ENCODE measurements at regions not wholly inside any gene's neighbourhood (a gene's known extent, or its start where the extent isn't known, plus 50 kb on each side); places are given as distances from the start of the nearest gene placed in this dataset.

DNA sequence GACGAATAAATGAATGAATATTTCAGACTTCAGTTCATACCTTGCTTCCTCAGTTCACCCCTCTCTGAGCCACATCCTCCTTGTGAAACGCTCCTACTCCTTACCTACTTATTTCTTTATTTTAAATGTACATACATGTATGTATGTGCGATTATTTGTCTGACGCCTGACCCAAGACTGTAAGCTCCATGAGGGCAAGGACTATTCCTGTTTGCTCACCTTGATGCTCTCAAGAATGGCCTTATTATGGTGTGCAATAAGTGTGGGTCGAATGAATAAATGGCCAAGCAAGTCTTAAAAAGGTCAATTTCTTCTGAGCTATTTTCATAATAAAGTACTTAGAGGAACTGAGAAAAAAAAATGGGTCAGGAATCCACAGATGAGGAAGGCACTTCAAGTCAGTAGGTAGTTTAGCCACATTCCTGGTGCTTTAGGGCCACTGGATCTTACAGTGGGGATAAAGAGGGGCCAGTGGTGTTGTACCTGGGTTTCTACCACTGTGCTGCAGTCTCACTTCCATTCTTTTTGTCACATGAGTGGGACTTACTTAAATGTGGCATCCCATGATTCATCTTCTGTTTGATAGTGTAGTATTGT, 74.7 kb downstream of the SDC1 start:
- no peak for DNase-seq

DNA sequence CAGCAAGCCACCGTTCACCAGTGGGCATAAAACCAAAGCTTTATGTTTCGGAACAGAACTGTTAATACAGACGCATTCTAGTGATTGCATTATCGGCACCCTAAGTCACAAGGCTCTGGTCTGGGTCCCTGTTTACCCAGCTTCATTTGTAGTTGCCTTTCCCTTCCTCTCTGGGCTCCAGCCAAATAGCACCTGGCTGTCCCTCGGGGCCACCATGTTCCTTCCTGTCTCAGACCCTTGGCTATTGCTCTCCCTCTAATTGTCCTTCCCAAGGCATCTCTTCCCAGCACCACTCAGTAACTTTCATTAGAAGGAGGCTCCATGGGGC, 75.3 kb downstream of the SDC1 start:
- no peak for DNase-seq

DNA sequence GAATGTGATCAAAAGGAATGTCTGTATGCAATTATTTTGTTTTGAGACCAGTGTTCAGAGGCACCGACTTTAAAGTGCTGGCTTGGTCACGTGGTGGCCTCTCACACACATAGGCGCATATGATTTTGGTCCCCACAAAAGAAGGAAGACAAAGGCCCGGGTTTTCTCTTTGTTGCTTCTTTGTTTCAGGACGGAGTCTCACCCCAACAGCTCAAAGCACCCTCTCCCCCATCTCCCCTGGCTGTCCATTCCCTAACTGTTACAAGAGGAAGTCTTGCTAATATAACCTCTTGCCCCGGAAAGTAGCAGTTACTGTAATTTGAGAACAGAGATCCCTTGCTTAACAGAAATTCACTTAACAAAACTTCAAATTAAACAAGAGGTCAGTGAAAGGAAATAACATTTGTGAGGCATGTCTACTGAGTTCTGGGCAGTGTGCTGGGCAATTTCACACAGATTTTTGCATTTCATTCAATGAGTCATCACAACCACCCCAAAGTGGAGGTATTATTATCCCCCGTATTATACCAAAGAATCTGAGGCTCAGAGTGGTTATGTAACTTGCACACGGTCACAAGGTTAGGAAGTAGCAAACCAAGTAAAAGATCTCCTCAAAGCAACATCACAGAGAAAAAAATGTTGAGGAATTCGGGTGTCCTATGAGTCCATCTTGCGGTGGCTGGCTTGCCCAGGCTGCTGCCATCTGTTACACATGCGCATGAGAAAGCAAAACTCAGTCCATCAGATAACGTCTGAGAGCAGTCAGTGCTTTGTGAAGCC, 75.8 kb downstream of the SDC1 start:
- DNase-seq: no peak

DNA sequence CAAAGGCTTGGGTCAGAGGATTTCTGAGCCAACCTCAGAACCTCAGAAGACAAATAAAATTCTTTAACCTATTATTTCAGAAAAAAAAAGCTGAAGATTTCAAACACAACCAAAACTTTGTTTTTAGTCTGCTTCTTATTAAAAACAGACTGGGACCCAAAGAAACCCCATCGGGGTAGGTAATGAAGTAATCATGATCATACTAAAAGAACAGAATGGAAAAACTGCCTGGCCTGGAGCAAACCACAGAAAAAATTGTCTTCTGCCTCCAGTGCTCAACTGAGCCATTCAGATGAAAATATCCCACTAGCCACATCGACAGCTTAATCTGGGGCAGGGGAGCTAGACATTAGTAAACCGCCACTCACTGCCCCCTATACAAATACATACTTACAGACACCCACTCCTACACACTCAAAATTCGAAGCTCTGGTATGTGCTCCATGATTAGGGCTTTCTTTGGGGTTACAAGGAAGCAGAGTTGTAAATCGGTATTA, 76.5 kb downstream of the SDC1 start:
- no peak for DNase-seq

DNA sequence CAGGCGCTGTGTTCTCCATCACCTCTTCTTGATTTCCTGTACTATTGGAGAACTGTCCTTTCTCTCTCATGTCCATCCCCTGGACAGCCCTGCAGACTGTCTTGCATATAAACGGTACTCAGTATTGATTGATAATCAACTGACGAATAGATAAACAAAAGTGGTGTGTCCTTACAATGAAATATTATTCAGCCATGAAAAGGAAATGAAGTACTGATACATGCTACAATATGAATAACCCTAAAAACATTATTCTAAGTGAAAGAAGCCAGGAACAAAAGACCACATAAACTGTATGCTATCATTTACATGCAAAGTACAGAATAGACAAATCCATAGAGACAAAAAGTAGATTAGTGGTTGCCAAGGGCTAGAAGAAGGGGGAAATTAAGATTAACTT, 77.6 kb downstream of the SDC1 start:
- no peak for DNase-seq

DNA sequence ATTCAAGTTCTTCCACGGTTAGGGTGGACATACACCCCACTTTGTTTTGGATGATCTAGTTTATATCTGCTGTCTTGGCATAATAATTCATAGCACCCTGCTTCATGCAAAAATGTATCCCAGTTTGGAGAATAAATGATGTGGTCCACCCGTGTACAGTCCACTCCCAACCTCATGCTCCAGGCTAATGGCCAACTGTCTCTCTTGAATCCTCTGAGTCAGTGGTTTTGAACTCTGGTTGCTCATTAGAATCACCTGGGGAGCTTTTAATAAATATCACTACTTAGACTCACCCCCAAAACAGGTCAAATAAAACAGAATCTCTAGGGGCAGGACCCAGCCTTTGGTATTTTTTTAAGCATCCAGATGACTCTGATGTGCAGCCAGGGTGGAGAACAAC, 78.5 kb downstream of the SDC1 start:
- DNase-seq: no peak

DNA sequence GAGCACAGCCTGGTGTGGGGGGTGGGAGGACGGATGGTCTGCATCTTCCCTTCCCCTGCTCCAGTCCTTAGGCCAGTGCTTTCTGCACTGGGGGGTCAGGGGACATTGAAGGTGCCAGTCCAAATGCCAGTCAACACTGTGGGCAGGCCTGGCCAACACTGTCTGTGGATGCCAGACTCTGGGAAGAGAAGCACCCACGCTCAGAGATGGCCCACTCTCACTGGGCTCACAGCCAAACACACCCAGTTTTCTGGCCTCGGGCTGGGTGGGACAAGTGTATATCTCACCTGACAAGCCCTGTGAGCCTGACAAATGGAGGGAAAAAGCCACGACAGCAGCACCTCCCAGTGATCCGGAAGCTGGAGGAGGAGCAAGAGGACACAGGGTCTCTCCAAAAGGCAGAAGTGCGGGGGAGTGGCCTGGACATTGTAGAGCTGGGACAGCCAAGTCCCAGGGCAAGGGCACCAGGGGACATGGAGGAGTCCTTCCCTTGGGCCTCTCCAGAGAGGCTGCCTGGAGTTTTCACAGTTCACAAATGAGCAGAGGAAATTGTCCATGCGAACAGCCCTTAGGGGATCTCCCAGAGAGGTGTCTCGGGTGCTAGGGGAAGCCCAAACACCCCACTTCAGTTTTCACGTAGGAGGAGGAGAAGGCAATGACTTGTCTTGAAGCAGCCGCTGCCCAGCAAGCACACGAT, 79.3 kb downstream of the SDC1 start:
- no peak for DNase-seq

DNA sequence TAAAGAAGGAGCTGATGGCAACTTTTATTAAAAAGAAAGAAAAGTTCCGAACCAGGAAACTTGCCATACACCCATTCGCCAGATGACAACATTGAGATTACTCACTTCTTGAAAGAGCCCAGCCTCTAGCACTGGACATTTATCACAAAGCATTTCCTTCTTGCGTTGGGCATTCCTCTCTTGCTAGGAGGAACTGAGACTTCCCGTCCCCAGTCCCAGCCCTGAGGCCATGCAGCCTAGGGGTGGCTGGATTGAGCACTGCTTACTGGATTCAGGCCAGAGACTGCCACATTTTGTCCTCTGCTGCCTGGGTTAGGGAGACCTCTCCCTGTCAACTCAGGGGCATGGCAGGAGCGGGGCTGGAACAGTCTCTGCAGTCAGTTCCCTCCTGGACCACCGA, 80.1 kb downstream of the SDC1 start:
- no peak for DNase-seq

DNA sequence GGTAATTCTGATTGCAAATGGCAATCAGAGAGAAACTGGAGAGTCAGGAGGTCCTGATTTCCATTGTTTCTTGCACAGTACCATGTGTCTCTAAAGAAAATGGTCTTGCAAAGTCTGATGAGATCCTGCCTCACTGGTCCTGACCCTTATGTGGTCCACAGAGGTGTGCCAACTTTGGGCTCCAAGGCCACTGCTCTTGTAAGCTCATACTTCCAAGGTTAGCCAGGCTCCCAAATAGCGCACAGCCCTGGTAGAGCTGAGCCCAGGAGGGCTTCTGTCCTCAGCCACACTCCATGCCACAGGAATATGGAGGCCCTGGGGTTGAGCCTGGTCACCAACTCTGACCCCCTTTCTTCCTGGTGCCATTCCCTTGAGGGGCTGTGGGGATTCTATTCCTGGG, 80.7 kb downstream of the SDC1 start:
- DNase-seq: no peak

DNA sequence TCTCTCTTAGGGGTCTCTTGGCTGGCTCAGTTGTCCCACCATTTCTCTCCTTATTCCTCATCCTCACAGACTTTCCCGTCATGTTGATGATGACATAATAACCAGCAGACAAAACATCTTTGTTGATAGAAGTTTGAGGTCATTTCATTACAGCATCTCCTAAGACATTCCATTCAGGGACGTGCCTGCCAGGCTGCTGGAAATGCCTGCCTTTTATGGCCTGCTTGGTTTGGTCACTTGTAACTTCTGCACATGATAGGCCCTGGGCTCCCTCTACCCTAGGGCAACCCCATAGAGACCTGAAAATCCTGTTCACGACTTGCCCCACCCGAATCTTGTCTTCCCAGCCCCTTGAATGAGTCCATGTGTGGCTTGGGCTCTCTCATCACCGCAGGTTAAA, 81.7 kb downstream of the SDC1 start:
- no peak for DNase-seq

DNA sequence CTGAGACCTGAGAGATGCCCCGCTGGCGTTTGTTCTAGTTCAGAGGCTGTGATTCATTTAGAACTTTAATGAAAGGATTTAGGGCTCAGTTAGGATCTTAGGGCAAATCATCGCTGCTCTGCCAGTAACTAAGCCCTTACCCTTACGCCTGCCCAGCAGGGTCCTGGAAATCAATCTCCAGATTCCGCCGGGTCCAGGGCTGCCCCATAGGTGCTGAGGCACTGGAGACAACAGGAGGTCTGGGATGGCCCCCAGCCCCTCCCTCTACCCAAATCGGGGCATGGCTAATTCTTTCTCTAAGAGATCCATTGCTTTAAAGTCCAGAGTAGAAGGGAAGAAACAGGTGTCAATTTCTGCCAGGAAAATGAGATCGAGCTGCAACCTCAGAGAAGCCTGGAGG, 83.1 kb downstream of the SDC1 start:
- DNase-seq: no peak

DNA sequence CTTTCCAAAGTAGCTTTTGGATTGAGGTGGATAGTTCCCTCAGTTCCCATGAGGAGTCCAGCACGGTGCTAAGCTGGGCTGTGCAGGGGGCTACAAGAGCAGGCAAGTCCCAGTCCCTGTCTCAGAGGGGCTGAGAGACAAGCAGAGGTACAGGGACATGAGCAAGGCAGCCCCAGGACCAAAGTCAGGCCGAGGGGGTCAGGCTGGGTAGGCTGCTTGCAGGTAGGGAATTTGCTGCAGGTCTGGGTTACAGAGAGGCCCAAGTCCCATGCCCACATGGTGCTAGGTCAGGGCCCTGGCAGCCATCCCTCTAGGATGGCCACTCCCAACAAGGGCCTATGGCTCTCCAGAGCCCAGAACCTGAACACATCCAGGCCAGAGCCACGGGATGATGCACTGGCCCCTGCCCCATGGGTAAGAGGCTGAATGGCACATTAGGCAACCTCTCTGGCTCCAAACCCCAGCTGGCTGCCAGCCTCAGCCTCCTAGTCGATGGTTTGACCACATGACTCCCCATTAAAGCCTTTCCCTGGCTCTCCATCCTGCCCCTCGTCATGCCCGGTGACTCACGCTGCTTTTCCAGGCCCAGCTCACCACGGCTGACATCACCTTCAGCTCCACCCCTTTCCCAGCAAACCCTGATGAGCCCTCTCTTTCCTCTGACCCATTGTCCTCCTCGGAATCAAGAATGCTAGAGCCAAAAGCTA, 83.7 kb downstream of the SDC1 start:
- no peak for DNase-seq

DNA sequence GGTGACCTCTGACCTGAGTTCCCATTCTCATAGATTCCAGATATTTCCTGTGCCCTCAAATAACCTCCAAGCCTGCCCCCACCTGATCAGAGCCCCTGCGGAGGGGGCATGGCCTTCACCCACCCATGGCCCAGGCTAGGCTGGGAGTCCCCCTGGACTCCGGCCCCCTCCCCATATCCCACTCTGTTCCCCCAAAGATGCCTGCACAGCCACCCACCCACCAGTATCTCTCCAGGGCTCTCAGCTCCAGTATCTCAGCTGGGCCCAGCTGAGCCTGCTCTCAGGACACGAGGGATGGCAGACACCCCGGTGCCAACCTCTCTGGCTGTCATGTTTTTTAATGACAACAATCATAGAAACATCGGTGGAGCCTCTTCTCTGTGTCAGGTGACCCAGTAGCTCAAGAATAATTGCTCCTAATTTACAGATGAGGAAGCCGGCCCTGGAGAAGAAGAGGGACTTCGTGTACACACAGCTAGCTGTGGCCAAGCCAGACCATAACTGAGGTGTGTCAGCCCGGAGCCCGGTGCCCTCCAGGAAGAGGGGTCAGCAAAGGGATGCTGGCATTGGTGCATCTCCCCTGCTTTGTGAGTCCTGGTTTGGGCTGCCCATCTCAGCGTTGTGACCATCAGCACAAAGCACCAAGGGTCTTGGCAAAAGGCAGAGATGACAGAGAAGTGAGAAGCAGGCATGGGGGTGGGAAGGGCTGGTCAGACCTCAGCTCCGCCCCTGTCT, 84.4 kb downstream of the SDC1 start:
- no peak for DNase-seq

DNA sequence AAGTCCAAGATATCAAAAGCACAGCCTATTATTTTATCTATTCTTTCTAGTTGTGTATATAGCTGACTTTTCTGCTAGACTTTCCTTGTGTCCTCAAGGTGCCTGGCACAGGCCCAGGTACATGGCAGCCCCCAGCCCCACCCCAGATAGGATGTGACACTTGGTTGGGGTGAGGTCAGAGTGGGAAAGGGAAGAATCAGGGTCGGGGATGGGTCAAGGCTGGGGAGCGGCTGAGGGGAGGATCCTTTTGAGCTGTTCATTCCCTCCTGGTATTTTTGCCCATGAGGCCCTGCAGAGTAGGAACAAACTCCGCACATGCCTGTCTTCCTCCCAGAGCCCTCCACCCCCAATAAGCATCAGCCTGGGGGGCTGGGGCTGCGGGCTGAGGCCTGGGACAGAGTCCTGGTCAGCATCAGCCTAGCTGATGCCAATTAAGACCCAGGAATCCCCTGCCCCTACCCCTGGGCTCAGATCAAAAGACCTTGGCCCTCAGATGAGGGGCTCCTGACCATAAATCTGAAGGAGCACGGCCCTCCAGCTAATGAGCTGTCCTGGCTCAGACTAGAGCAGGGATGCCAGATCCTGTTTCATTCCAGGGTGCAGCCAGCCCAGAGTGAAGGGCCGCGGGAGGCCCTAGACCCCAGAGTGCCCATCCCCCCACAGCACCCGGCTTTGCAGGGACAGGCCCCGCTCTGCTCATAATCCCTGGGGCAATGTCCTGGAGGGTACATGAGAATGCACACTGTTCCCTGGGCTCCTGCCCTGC, 85.3 kb downstream of the SDC1 start:
- no peak for DNase-seq

DNA sequence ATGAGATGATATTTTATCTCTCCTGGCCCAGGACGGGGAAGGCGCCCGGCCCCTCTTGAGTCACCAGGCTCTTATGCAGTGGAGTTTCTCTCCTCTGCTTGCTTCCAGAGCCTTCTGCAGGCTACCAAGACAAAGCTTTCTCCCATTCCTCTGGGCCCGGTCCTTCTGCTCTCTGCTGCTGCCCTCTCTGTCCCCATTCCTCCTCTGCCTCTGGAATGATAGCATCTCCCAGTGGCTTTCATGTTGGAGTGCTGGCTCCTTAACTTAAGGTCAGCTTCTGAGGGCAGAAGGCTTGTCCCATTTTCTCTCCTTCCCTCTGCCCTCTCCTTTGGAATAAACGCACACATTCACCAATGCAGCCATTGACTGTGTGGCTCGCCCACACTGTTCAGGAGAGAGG, 86.2 kb downstream of the SDC1 start:
- no peak for DNase-seq

DNA sequence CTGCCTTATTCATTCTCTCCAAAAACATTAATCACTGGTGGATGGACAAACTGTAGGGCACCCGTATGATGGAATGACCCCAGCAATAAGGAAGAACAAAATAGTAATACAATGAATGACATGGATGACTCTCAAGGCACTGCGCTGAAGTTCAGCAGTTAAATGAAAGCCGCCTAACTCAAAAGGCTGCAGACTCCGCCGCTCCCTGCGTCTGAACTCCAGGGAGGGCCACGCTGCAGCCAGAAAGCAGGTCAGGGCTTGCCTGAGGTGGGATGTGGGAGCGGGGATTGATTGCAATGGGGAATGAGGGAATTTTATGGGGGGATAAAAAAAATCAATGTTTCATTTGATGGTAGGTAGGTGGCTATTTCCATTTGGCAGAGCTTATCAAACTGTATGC, 86.5 kb upstream of the LAPTM4A start:
- DNase-seq: no peak

DNA sequence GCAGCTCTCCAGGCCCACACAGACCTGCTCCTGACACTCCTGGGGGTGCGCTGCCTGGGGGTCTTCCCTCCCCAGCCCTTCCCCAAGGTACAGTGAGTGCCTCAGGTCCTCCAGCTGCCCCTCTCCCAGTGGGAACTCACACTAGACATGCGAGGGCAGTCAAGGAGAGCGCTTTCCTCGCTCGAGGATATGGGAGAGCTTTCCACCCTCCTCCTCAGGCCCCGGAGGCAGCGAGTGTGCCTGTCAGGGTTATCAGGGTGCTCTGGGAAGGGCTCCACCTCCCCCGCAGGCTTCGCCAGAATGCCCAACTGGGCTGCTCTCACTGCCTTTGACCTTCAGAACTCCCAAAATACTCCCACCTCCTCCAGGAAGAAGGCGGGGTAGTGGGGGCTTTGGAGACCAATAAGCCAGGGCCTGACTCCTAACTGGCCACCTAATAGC, 85.7 kb upstream of the LAPTM4A start:
- no peak for DNase-seq

DNA sequence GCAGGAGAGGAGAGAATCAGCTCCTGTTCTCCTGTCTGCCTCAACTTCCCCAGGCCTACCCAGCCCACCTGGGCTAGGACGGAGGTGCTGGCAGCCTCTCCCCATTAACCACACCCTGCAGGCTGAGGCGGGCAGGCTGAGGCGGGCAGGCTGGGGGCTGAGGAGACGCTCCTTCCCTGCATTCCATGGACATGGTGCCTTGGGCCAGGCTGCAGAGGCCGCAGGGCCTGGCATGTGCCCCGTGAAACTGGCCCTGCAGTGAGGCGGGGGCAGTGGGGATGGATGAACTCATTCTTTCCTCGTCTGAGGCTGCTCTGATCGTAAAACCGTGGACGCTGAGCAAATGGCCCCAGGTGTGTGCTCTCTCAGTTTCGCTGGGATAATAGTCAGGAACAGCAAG, 84.7 kb upstream of the LAPTM4A start:
- DNase-seq: no peak

DNA sequence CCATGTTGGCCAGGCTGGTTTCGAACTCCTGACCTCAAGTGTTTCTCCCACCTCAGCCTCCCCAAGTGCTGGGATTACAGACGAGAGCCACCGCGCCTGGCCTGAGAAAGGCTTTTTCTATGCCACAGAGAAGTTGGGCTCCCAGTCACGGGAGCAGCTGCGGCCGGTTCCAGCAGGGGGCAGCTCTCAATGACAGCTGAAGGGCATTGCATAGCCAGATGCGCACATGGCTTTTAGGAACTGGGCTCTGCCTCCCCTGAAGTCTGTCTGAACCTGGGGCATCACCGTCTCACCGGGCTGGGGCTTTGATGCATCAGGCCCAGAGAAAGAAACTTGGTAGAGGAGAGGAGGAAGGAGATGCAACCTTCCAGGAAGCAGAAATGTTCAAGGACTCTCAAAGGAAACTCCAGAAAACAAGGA, 84.2 kb upstream of the LAPTM4A start:
- DNase-seq: peak in 1 of 2 experiments; percentile 27

DNA sequence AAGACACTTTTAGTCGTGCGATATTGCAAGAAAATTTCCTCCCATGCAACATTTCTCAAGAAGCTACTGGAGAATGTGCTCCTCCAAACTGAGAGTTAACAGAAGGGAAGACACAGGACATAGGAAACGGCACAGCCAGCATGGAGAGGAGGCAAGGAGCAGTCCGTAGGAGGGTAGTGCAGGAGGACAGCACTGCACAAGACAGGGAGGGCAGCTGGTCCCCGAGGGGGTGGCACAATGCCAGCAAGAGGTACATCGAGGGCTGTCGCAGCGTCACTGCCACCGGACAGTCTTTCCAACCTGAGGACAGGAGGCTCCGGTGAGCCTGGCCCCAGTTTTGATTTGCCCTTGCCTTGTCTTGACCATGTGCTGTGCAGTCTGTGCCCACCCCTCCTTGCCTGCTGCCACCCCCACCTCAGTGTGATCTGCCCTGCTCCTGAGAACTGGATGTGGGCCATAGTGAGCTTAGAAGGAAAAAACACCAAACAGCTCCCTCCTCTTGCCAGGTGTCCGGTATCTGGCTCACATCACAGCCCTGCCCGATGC, 81.6 kb upstream of the LAPTM4A start:
- DNase-seq: no peak

DNA sequence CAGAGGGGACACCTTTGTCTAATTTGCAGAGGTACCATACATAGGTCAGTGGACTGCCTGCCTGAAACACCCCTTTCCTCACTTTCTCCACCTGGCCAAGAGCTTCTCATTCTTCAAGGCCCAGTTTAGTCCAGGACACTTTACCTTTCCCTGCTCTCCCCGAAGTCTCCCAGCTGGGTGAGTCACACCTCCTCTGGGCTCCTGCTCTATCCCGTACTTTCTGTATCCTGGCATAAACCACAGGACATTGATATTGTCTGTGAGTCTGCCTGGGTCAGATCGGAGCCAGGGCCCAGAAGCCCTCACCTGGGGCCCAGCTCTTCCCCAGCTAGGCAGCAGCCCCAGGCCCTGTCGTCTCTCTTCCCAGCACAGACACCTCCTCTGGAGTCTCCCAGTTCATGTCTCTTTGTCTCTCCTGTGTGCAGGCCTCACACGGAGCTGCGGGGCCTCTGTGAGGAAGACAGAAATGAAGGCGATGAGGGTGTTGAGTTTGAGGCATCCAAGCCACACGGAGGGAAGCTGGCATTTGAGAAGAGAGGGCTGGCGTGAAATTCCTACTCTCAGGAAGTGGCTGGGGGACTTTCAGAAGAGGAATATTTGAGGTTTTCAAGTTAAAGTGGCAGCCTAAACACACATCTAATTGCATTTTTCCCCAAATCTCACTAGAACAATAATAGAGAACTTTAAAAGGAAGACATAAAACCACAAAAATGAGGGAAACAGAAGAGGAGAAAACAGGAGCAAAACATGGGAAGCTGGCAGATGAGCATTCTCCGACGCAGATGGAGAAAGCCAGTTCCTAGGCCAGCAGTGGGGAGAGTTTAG, 79.6 kb upstream of the LAPTM4A start:
- DNase-seq: no peak
